NCI-H2029 treated with DMSO at 0.1 percent for 48 hours (cell line): ENCODE measurements at regions not wholly inside any gene's neighbourhood (a gene's known extent, or its start where the extent isn't known, plus 50 kb on each side); places are given as distances from the start of the nearest gene placed in this dataset.
"Not testable (repeated sequence)": the region's sequence is repeated elsewhere in the genome, so short reads cannot be mapped to it uniquely, and the experiment has no call there.

Source experiments
- DNase-seq: peaks from one replicate; lab custom pipeline; 2025; lab: John Stamatoyannopoulos, UW

- peak; percentile 80 for DNase-seq
These were observed 131.8 kb upstream of the CHD1 start for GRCh38 chr5:99060306-99061261.

GRCh38 chr5:99059685-99060084 is 130.9 kb upstream of the CHD1 start:
- DNase-seq: no peak

- DNase-seq: no peak
These were observed 129.7 kb upstream of the CHD1 start for GRCh38 chr5:99058466-99058865.

- no peak for DNase-seq
These were observed 126.2 kb upstream of the CHD1 start for GRCh38 chr5:99054972-99055371.

GRCh38 chr5:99045871-99046270 is 117.1 kb upstream of the CHD1 start:
- no peak for DNase-seq

DNA sequence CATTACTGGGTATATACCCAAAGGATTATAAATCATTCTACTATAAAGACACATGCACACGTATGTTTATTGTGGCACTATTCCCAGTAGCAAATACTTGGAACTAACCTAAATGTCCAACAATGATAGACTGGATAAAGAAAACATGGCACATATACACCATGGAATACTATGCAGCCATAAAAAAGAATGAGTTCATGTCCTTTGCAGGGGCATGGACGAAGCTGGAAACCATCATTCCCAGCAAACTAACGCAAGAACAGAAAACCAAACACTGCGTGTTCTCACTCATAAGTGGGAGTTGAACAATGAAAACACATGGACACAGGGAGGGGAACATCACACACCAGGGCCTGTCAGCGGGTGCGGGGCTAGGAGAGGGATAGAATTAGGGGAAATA is 114.5 kb upstream of the CHD1 start:
- not testable (repeated sequence) for DNase-seq

GRCh38 chr5:99037668-99038067 is 108.9 kb upstream of the CHD1 start:
- DNase-seq: no peak

- no peak for DNase-seq
These were observed 107.1 kb upstream of the CHD1 start for GRCh38 chr5:99035942-99036341.

GRCh38 chr5:99034336-99034735 is 105.5 kb upstream of the CHD1 start:
- DNase-seq: no peak

- no peak for DNase-seq
These were observed 104.5 kb upstream of the CHD1 start for GRCh38 chr5:99033014-99033900.

GRCh38 chr5:99032234-99033013 is 103.6 kb upstream of the CHD1 start:
- DNase-seq: no peak

DNA sequence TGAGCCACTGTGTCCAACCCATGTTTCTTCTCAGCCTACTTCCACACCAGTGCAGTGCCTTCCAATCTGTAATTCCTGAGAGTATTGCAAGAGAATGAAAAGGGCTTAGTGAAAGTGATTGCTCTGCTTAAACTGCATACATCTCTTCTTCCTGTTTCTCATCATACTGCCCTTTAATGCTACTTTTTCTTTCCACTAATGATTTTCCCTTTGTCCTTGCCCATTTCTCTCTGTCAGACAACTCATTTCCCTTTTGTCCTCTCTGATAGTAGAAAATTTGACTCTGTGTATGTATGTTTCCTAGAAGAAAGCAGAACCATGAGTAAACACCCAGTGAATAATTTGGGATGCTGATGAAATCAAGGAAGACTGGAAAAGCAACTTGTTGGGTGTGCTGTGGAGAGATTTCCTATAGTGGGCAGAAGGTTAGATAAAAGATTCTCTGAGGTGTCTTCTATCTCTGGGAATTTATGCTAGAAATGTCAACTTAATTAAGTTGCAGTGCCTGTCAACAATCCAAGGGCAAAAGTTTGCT is 102.2 kb upstream of the CHD1 start:
- DNase-seq: no peak

DNA sequence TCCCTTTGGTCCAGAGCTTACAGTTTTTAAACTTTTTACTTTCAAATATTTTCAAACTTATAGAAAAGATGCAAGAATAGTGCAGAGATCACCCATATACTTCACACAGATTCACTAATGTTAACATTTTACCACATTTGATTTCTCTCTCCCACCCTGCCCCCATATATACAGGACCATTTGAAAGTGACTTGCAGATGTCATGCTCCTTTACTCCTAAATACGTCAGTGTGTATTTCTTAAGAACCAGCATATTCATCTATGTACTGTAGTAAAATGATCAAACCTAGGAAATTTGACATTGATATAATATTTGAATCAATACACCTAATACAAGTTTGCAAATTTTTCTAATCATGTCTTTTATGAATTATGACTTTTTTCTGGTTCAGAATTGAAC is 100.4 kb upstream of the CHD1 start:
- no peak for DNase-seq

GRCh38 chr5:99028170-99028569 is 99.4 kb upstream of the CHD1 start:
- not testable (repeated sequence) for DNase-seq

DNA sequence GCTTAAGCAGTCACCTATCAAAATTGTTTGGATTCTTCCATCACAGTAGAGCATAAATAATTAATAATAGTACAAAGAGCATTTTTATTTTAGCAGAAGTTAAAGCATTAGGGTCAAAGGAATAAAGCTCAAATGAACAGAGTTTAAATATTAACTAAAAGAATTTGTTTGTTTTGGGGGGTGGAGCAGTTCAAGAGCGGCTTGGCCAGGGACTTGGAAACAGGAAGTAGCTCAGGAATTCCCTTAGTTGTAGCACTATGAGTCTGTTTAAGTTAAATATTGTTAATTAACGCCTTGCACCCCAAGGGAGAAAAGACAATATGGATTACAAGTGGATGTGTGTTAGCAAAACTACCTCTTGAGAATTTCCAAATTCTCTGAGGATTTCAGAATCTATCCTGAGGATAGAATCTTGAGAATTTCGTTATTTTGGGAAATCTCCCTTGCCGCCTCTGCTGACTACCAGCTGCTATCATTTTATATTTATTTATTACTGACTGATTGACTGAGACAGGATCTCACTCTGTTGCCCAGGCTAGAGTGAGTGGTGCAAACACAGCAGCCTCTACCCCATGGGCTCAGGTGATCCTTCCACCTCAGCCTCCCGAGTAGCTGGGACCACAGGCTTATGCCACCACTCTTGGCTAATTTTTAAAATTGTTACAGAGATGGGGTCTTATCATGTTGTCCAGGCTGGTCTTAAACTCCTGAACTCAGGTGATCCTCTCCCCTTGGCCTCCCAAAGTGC is 96.7 kb upstream of the CHD1 start:
- no peak for DNase-seq

GRCh38 chr5:99023330-99023729 is 94.5 kb upstream of the CHD1 start:
- DNase-seq: no peak

DNA sequence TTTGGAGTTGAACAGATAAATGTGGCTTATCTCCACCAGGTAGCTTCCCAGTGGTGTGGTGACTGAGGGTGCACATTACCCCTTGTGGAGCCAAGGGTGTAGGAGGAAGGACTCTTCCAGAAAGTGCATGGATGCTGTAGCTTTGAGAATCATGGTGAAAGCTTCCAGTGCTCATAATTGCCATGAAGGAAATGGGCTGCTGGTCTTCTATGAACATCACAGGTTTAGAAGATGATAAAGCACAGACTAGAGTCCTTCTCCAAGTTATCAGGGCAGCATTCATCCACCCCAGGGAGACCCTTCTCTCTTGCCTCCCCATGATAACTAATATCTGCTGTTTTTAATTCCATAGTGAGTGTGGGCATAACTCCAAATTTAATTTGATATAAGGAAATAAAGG is 93.4 kb upstream of the CHD1 start:
- DNase-seq: no peak

DNA sequence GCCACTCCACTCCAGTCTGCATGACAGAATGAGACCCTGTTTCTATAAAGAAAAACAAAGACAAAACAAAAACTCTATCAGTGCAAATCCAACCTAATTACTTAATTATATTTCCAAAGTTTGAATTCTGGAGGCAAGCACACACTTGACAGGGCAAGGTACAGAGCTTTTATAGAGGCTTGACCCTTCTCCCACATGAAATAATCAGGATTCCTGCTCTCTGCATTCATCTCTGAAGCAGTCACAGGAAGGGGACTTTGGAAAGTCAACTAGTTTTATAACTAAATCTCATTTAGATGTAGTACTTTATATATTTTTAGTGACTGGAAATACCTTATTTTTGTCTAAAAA is 91.9 kb upstream of the CHD1 start:
- no peak for DNase-seq

GRCh38 chr5:99019812-99020697 is 91.2 kb upstream of the CHD1 start:
- peak; percentile 9 for DNase-seq

DNA sequence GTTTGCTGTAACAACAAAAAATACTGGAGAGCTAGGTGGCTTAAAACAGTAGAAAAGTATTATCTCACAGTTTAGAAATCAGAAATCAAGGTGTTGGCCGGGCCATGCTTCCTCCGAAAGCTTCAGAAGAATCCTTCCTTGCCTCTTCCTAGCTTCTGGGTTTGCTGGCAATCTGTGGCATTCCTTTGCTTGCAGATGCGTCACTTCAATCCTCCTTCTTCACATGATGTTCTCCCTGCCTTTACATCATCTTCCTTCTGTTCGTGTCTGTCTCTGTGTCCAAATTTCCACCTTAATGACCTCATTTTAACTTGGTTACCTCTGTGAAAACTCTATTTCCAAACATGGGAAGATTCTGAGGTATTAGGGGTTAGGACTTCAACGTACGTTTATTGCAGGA is 90.4 kb upstream of the CHD1 start:
- DNase-seq: no peak
